ENCODE measurements at regions not wholly inside any gene's neighbourhood (a gene's known extent, or its start where the extent isn't known, plus 50 kb on each side); places are given as distances from the start of the nearest gene placed in this dataset.

DNA sequence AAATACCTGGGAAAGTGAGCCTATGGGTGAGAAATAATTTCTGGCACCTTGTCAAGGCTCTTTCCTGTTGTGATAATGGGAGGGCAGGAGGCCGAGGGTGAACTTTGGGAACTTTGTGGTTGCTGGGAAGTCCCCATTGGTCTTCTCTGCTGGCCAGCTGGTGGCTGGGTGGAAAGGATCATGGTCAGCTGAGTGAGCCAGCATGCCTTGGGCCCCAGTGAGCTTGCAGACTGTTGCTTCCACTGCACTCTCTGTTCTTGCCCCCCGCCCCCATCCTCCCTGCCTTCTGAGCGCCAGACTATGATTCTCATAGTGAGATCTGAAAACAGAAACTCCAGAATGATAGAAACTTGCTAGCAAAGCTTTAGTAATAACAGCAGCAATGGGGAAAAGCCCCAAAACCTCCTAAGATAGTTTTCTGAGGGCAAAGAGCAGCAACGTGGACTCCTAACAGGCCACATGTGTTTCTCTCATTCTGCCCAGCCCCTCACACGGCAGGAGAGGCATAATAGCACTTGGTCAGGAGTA, 139.2 kb upstream of the SMARCA2 start:
- peaks cover 5% of the 10 kb centered on the region for H3K27me3 Mint-ChIP-seq (ENCODE audit: low read depth)
- no peak overlapping the region for H3K27ac Mint-ChIP-seq (ENCODE audit: unreplicated experiment)
- no peak for DNase-seq (ENCODE audit: low spot score)
- H3K9me3 Mint-ChIP-seq (ENCODE audit: low read depth) = no peaks in the 10 kb centered on the region
- H3K36me3 Mint-ChIP-seq (ENCODE audit: low read depth) = no peaks in the 10 kb centered on the region
- no peaks in the 10 kb centered on the region for H3K4me1 Mint-ChIP-seq (ENCODE audit: low read depth)
- TF ChIP-seq CTCF (IDR thresholded peaks at IDR 0.05) = no peak
- H3K4me3 Mint-ChIP-seq (ENCODE audit: unreplicated experiment) = no peak overlapping the region

DNA sequence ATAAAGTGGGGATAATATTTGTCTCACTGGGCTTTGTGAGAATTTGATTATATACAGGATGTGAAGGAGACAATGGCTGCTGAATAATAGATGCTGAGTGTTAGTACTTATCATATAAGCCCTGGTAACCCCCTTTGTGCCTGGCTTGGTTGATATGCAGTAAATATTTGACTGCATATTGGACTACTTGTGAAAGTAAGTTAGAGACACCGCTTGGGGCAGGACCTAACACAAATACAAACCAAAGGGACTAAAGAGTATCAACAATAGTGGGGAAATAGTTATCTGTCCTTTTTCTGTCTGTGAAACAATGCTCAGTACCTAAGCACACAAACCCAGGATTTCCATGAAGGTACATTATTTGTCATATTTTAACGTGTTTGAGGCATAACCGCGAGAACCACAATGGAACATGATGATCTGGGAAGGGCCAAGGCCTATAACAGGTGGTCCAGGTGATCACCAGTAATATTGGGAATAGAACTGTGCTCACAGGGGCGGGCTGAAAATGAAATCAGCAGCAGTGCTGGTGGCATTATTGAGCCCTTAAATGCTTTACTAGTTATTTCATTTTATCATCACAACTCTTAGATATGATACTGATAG, 138.2 kb upstream of the SMARCA2 start:
- Mint-ChIP-seq H3K4me3 (ENCODE audit: unreplicated experiment) (no peak overlapping the region), H3K9me3 (ENCODE audit: low read depth) (no peaks in the 10 kb centered on the region), H3K27ac (ENCODE audit: unreplicated experiment) (no peak overlapping the region), H3K4me1 (ENCODE audit: low read depth) (no peaks in the 10 kb centered on the region), H3K36me3 (ENCODE audit: low read depth) (no peaks in the 10 kb centered on the region), H3K27me3 (ENCODE audit: low read depth) (peaks cover 5% of the 10 kb centered on the region)
- no peak for TF ChIP-seq CTCF (IDR thresholded peaks at IDR 0.05)
- DNase-seq (ENCODE audit: low spot score) = no peak

DNA sequence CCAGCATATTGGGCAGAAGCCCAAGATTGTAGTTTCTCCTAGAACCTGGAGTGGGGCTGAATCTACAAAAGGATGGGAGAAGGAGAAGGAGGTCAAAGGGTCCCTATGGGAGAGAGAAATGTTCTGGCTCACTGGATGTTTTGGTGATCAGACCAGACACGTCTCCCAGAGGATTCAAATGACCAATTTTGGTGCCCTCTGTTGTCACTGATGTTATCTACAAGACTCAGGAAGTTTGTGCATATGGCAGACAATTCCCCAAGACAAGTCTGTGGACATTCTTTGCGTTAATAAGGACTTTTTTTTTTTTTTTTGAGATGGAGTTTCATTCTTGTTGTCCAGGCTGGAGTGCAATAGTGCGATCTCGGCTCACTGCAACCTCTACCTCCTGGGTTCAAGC, 137.2 kb upstream of the SMARCA2 start:
- no peak for TF ChIP-seq CTCF (IDR thresholded peaks at IDR 0.05)
- DNase-seq (ENCODE audit: low spot score) = no peak
- Mint-ChIP-seq H3K4me1 (ENCODE audit: low read depth) (no peaks in the 10 kb centered on the region), H3K27me3 (ENCODE audit: low read depth) (peaks cover 5% of the 10 kb centered on the region), H3K9me3 (ENCODE audit: low read depth) (no peaks in the 10 kb centered on the region), H3K27ac (ENCODE audit: unreplicated experiment) (no peak overlapping the region), H3K36me3 (ENCODE audit: low read depth) (no peaks in the 10 kb centered on the region), H3K4me3 (ENCODE audit: unreplicated experiment) (no peak overlapping the region)

GRCh38 chr9:1878811-1879210, 136.3 kb upstream of the SMARCA2 start:
- peaks cover 2% of the 10 kb centered on the region for H3K27me3 Mint-ChIP-seq (ENCODE audit: low read depth)
- H3K4me3 Mint-ChIP-seq (ENCODE audit: unreplicated experiment) = no peak overlapping the region
- H3K27ac Mint-ChIP-seq (ENCODE audit: unreplicated experiment) = no peak overlapping the region
- no peaks in the 10 kb centered on the region for H3K9me3 Mint-ChIP-seq (ENCODE audit: low read depth)
- H3K36me3 Mint-ChIP-seq (ENCODE audit: low read depth) = no peaks in the 10 kb centered on the region
- TF ChIP-seq CTCF (IDR thresholded peaks at IDR 0.05) = no peak
- DNase-seq (ENCODE audit: low spot score) = no peak
- no peaks in the 10 kb centered on the region for H3K4me1 Mint-ChIP-seq (ENCODE audit: low read depth)

- Mint-ChIP-seq H3K9me3 (ENCODE audit: low read depth) (no peaks in the 10 kb centered on the region), H3K27ac (ENCODE audit: unreplicated experiment) (no peak overlapping the region), H3K4me3 (ENCODE audit: unreplicated experiment) (no peak overlapping the region), H3K36me3 (ENCODE audit: low read depth) (no peaks in the 10 kb centered on the region), H3K27me3 (ENCODE audit: low read depth) (peaks cover 2% of the 10 kb centered on the region), H3K4me1 (ENCODE audit: low read depth) (no peaks in the 10 kb centered on the region)
- TF ChIP-seq CTCF (IDR thresholded peaks at IDR 0.05) = no peak
- no peak for DNase-seq (ENCODE audit: low spot score)
Observed at GRCh38 chr9:1879501-1879900, 135.6 kb upstream of the SMARCA2 start.
